Thyroid gland (tissue), 4 donors: ENCODE measurements at regions not wholly inside any gene's neighbourhood (a gene's known extent, or its start where the extent isn't known, plus 50 kb on each side); places are given as distances from the start of the nearest gene placed in this dataset.

ENCODE experiments used
- DNase-seq, 2 donors: peaks; one replicate each; pipeline ENCODE4 v3.0.0-alpha.2; 2019
- H3K27ac ChIP-seq, 3 donors: fragments of 200-600 bp; sonication (generic); 1 replicate in 2 of 3; 2 replicates in 1 of 3; pipeline ENCODE4 v1.5.1; 2016 to 2019; ENCODE audit warnings: mild to moderate bottlenecking in 1 of 3, moderate library complexity in 1 of 3
- H3K27me3 ChIP-seq: fragments of 200-600 bp; sonication (generic); one replicate; pipeline ENCODE4 v1.5.1; 2019
- H3K36me3 ChIP-seq, 2 donors: fragments of 200-600 bp; sonication (generic); one replicate each; pipeline ENCODE4 v1.5.1; 2016 to 2019
- H3K4me1 ChIP-seq, 2 donors: fragments of 200-600 bp; sonication (generic); one replicate each; pipeline ENCODE4 v1.5.1; 2017 to 2019
- H3K4me3 ChIP-seq, 3 donors: fragments of 200-600 bp; sonication (generic); replicated peaks in 1 of 3; 1 replicate in 2 of 3; 2 replicates in 1 of 3; pipeline ENCODE4 v1.5.1; 2016; ENCODE audit warnings: mild to moderate bottlenecking in 1 of 3
- H3K9me3 ChIP-seq: fragments of 200-600 bp; sonication (generic); one replicate; pipeline ENCODE4 v1.5.1; 2017
- CTCF ChIP-seq, 6 experiments: fragments of 200-600 bp in 3 of 6; fragments of 450-650 bp in 3 of 6; sonication (generic) in 3 of 6; IDR thresholded peaks; one replicate each; pipeline ENCODE4 v1.5.1; 2016 to 2019; ENCODE audit warnings: antibody characterized with exemption in 6 of 6, mild to moderate bottlenecking in 2 of 6, inconsistent platforms in 1 of 6, moderate library complexity in 1 of 6
- POLR2A ChIP-seq, 2 donors: fragments of 450-650 bp; IDR thresholded peaks; one replicate each; pipeline ENCODE4 v1.6.1; 2017; ENCODE audit warnings: antibody characterized with exemption in 2 of 2, mild to moderate bottlenecking in 2 of 2, moderate library complexity in 1 of 2
- WGBS, 2 donors: methylation state at CpG; one replicate each; pipeline ENCODE4 v1.1.5; 2017; 5-methylcytosine and 5-hydroxymethylcytosine counted together
- intact Hi-C: fragments of 100-400 bp; cut with DNase I; formaldehyde crosslinking; loops from one replicate; pipeline ENCODE4 v1.15.1; 2023

GRCh38 chr5:113809626-113810025 lies 296.1 kb downstream of the YTHDC2 start:
- intact Hi-C loops: no loop called here
- H3K36me3 ChIP-seq: no peaks in the 10 kb centered on the region
- TF ChIP-seq CTCF (IDR thresholded peaks at IDR 0.05): no peak
- TF ChIP-seq POLR2A (IDR thresholded peaks at IDR 0.05): no peak
- 74 to 86% methylated on average over 2 of the region's 2 CpGs for WGBS, 2 donors
- peaks cover 13 to 23% of the 10 kb centered on the region in 2 donors for H3K4me1 ChIP-seq
- no peak overlapping the region for H3K4me3 ChIP-seq
- no peaks in the 10 kb centered on the region for H3K27me3 ChIP-seq
- no peak for DNase-seq
- no peak overlapping the region for H3K27ac ChIP-seq
- H3K9me3 ChIP-seq: no peaks in the 10 kb centered on the region

- H3K36me3 ChIP-seq: no peaks in the 10 kb centered on the region
- no peak overlapping the region for H3K4me3 ChIP-seq
- no peak overlapping the region for H3K27ac ChIP-seq
- no peaks in the 10 kb centered on the region for H3K9me3 ChIP-seq
- peaks cover under 1 to 2% of the 10 kb centered on the region in 2 donors for H3K4me1 ChIP-seq
- intact Hi-C loops: no loop called here
- no peaks in the 10 kb centered on the region for H3K27me3 ChIP-seq
- TF ChIP-seq POLR2A (IDR thresholded peaks at IDR 0.05) (no peak), CTCF (IDR thresholded peaks at IDR 0.05) (no peak)
- DNase-seq: no peak
Measured at GRCh38 chr5:113813466-113813865, 300.0 kb downstream of the YTHDC2 start.

- no peaks in the 10 kb centered on the region for H3K36me3 ChIP-seq
- no peak overlapping the region for H3K4me3 ChIP-seq
- DNase-seq: no peak
- H3K27me3 ChIP-seq: no peaks in the 10 kb centered on the region
- WGBS, 2 donors: 89% methylated on average over 3 of the region's 3 CpGs
- TF ChIP-seq CTCF (IDR thresholded peaks at IDR 0.05) (no peak), POLR2A (IDR thresholded peaks at IDR 0.05) (no peak)
- H3K27ac ChIP-seq: no peak overlapping the region
- no peaks in the 10 kb centered on the region for H3K4me1 ChIP-seq
- no peaks in the 10 kb centered on the region for H3K9me3 ChIP-seq
- intact Hi-C loops: no loop called here
Measured at GRCh38 chr5:113817683-113818082, 304.2 kb downstream of the YTHDC2 start.

GRCh38 chr5:113823696-113824095 lies 310.2 kb downstream of the YTHDC2 start:
- Histone ChIP-seq H3K4me1 (no peaks in the 10 kb centered on the region), H3K27ac (no peak overlapping the region), H3K9me3 (no peaks in the 10 kb centered on the region), H3K36me3 (no peaks in the 10 kb centered on the region), H3K4me3 (no peak overlapping the region), H3K27me3 (no peaks in the 10 kb centered on the region)
- WGBS, 2 donors: 62 to 73% methylated on average over 3 of the region's 3 CpGs
- TF ChIP-seq POLR2A (IDR thresholded peaks at IDR 0.05): no peak
- no peak for TF ChIP-seq CTCF (IDR thresholded peaks at IDR 0.05)
- intact Hi-C loops: no loop called here
- DNase-seq: no peak

GRCh38 chr5:113824307-113824706 lies 310.8 kb downstream of the YTHDC2 start:
- Histone ChIP-seq H3K4me1 (no peaks in the 10 kb centered on the region), H3K27ac (no peak overlapping the region), H3K36me3 (no peaks in the 10 kb centered on the region), H3K27me3 (no peaks in the 10 kb centered on the region), H3K9me3 (no peaks in the 10 kb centered on the region), H3K4me3 (no peak overlapping the region)
- 76 to 83% methylated on average over 2 of the region's 2 CpGs for WGBS, 2 donors
- intact Hi-C loops: no loop called here
- DNase-seq: no peak
- TF ChIP-seq POLR2A (IDR thresholded peaks at IDR 0.05): no peak
- no peak for TF ChIP-seq CTCF (IDR thresholded peaks at IDR 0.05)
